VCaP (cell line): ENCODE measurements at regions not wholly inside any gene's neighbourhood (a gene's known extent, or its start where the extent isn't known, plus 50 kb on each side); places are given as distances from the start of the nearest gene placed in this dataset.
"Not testable (repeated sequence)": the region's sequence is repeated elsewhere in the genome, so short reads cannot be mapped to it uniquely, and the experiment has no call there.

Experiments used
- H3K27ac ChIP-seq: fragments of 450-650 bp; 2 replicates; pipeline ENCODE4 v1.5.1; 2017
- CTCF ChIP-seq: fragments of 450-650 bp; conservative IDR thresholded peaks from 2 replicates; pipeline ENCODE4 v1.5.1; 2017; ENCODE audit warnings: mild to moderate bottlenecking, moderate library complexity

DNA sequence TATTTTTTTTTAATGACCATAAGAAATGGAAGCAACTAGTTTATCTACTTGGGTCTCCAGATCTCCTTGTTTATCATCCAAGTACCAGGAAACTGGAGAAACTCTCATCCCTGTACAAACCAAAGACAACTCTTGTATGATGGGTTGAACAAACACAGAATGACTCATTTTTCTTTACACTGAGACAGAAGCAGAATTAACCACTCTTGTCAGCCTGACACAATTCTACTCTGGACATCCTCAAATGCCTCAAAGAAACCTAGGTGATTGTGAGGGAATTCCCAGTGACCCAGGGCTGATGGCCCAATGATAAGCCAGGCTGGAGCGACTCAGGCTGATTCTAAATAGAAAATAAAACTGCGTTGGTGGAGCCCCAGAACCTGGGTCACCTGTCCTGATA is 151.5 kb downstream of the ZNF737 start:
- no peak for TF ChIP-seq CTCF
- no peak overlapping the region for H3K27ac ChIP-seq

DNA sequence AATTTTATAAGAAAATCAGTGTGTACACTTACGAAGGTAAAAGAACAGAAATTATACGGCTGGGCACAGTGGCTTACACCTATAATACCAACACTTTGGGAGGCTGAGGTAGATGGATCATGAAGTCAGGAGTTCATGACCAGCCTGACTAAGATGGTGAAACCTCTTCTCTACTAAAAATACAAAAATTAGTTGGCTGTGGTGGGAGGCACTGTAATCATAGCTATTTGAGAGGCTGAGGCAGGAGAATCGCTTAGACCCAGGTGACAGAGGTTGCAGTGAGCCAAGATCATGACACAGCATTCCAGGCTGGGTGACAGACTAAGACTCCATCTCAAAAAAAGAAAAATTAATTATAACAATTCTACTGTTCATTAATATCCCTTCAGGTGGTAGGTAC is 151.9 kb downstream of the ZNF737 start:
- no peak overlapping the region for H3K27ac ChIP-seq
- TF ChIP-seq CTCF, result no peak

- TF ChIP-seq CTCF, result no peak
Observed at GRCh38 chr19:20412846-20413245, 152.7 kb downstream of the ZNF737 start.

DNA sequence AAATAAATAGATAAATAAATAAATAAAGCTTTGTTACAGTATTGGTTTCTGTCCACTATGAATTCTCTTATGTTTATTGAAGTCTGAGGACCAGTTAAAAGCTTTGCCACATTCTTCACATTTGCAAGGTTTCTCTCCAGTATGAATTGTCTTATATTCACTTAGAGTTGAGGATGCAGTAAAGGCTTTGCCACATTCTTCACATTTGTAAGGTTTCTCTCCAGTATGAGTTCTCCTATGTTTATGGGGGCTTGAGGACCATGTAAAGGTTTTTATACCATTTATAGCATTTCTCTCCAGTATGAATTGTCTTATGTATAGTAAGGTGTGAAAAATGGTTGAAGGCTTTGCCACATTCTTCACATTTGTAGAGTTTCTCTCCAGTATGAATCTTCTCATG is 168.3 kb downstream of the ZNF737 start:
- H3K27ac ChIP-seq, result no peak overlapping the region
- TF ChIP-seq CTCF, result no peak

More at GRCh38 chr19:20412846-20413245, 152.7 kb downstream of the ZNF737 start:
- no peak overlapping the region for H3K27ac ChIP-seq

DNA sequence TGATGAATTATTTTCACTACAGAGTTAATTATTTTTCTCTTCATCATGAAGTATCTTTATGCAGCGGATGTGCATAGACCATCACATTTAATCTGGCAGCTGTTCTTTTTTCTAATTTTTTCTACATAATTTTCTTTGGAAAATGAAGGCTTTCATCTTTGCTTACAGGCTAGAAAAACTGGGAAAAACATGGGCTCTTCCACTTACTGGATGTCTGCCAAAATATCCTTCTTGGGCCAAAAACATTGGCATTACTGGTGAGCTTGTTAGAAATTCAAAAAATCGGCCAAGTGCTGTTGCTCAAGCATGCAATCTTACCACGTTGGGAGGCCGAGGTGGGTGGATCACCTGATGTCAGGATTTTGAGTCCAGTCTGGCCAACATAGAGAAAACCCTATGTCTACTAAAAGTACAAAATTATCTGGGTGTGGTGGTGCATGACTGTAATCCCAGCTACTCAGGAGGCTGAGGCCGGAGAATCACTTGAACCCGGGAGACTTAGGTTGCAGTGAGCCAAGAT is 176.8 kb downstream of the ZNF737 start:
- no peak overlapping the region for H3K27ac ChIP-seq
- TF ChIP-seq CTCF, result no peak

- H3K27ac ChIP-seq, result no peak overlapping the region
- no peak for TF ChIP-seq CTCF
Observed at GRCh38 chr19:20385061-20385460, 180.5 kb downstream of the ZNF737 start.

GRCh38 chr19:20371911-20372310 is 193.7 kb downstream of the ZNF737 start:
- no peak for TF ChIP-seq CTCF
- no peak overlapping the region for H3K27ac ChIP-seq

DNA sequence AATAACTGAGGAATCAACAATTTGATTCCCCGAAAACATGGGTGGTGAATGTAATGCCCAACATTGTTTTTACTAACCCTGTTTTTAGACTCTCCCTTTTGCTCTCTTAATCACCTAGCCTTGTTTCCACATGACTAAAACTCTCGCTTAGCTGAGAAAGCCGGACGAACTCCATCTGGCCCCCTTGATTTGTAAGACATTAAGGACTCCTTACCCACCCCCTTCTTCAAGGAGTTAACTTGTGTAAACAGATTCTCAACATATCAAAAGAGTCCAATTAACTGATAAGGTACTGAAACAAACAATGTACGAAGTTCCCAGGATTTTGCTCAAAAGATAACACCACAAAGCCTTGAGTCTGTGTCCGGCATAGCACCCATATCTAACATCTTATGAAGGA is 194.3 kb downstream of the ZNF737 start:
- not testable (repeated sequence) for H3K27ac ChIP-seq
